Upper lobe of left lung (tissue), 6 donors: ENCODE measurements at regions not wholly inside any gene's neighbourhood (a gene's known extent, or its start where the extent isn't known, plus 50 kb on each side); places are given as distances from the start of the nearest gene placed in this dataset.

Experiments
- ATAC-seq, 2 donors: fragments of 200-7000 bp; cut with Tn5 transposase; one replicate each; pipeline ENCODE4 v1.9.1; 2022; ENCODE audit warnings: mild to moderate bottlenecking in 2 of 2, moderate library complexity in 2 of 2; ENCODE audit not compliant: low FRiP score in 2 of 2
- DNase-seq, 2 donors: peaks; one replicate each; pipeline ENCODE4 v3.0.0-alpha.2; 2019 to 2020
- H3K27ac ChIP-seq, 4 donors: fragments of 200-600 bp; sonication (generic); one replicate each; pipeline ENCODE4 v1.5.1; 2016 to 2019
- H3K27me3 ChIP-seq, 4 donors: fragments of 200-600 bp; sonication (generic); one replicate each; pipeline ENCODE4 v1.5.1; 2017 to 2019
- H3K36me3 ChIP-seq, 4 donors: fragments of 200-600 bp; sonication (generic); one replicate each; pipeline ENCODE4 v1.5.1; 2016 to 2019
- H3K4me1 ChIP-seq, 4 donors: fragments of 200-600 bp; sonication (generic); one replicate each; pipeline ENCODE4 v1.5.1; 2018 to 2019
- H3K4me3 ChIP-seq, 4 donors: fragments of 200-600 bp; sonication (generic); one replicate each; pipeline ENCODE4 v1.5.1; 2017 to 2019; ENCODE audit warnings: mild to moderate bottlenecking in 2 of 4, moderate library complexity in 1 of 4
- H3K9me3 ChIP-seq, 4 donors: fragments of 200-600 bp; sonication (generic); one replicate each; pipeline ENCODE4 v1.5.1; 2018 to 2019
- CTCF ChIP-seq, 6 experiments: fragments of 450-650 bp in 4 of 6; fragments of 200-600 bp in 2 of 6; sonication (generic) in 2 of 6; IDR thresholded peaks; one replicate each; pipeline ENCODE4 v1.5.1; 2016 to 2019; ENCODE audit warnings: antibody characterized with exemption in 6 of 6
- EP300 ChIP-seq, 4 donors: sonication (generic); formaldehyde crosslinking; IDR thresholded peaks; one replicate each; pipeline ENCODE4 v1.5.1; 2017; ENCODE audit warnings: antibody characterized with exemption in 4 of 4, control low read depth in 2 of 4
- POLR2A ChIP-seq, 4 donors: fragments of 450-650 bp; IDR thresholded peaks; one replicate each; pipeline ENCODE4 v1.5.1; 2016 to 2017; ENCODE audit warnings: antibody characterized with exemption in 4 of 4, mild to moderate bottlenecking in 2 of 4
- POLR2AphosphoS5 ChIP-seq, 2 donors: sonication (generic); formaldehyde crosslinking; IDR thresholded peaks; one replicate each; pipeline ENCODE4 v1.5.1; 2017; ENCODE audit warnings: antibody characterized with exemption in 2 of 2
- WGBS, 2 donors: methylation state at CpG; one replicate each; pipeline ENCODE4 v1.1.5; 2017 to 2018; 5-methylcytosine and 5-hydroxymethylcytosine counted together
- donor health status: DM: no; HTN: no; CAD: no; lungs with moderate emphysema.
- donor health status: DM: no; HTN: yes; CAD: no; lungs with severe emphysema.

DNA sequence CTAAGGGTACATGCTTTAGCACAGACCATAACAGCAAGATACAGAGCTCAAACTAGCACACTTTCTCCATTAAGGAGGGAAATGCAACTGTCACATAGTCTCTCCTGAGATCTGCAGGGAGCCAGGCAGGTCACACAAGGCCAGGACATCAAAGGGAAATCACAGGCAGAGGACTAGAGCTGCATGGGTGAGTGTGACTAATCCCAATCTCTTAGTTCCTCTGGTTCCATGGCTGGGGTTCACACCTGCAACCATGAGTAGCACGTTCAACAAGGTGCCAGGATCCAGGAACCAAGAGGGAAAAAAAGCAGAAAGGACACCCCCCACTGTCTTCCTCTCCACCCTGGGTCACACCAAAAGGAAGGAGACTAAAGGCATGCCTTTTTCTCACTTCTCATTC lies 296.5 kb upstream of the STEAP1 start:
- Histone ChIP-seq H3K4me3 (no peak overlapping the region), H3K9me3 (peaks cover 0 to 23% (median 12%) of the 10 kb centered on the region in 4 donors), H3K27ac (no peak overlapping the region), H3K27me3 (no peaks in the 10 kb centered on the region), H3K36me3 (no peaks in the 10 kb centered on the region), H3K4me1 (no peaks in the 10 kb centered on the region)
- DNase-seq = no peak
- no peak for TF ChIP-seq CTCF (IDR thresholded peaks at IDR 0.05)
- no peak for TF ChIP-seq EP300 (IDR thresholded peaks at IDR 0.05)
- TF ChIP-seq POLR2A (IDR thresholded peaks at IDR 0.05) = no peak
- no peak for TF ChIP-seq POLR2AphosphoS5 (IDR thresholded peaks at IDR 0.05)
- 83 to 89% methylated on average over 1 of the region's 1 CpG for WGBS, 2 donors
- ATAC-seq = no peak

DNA sequence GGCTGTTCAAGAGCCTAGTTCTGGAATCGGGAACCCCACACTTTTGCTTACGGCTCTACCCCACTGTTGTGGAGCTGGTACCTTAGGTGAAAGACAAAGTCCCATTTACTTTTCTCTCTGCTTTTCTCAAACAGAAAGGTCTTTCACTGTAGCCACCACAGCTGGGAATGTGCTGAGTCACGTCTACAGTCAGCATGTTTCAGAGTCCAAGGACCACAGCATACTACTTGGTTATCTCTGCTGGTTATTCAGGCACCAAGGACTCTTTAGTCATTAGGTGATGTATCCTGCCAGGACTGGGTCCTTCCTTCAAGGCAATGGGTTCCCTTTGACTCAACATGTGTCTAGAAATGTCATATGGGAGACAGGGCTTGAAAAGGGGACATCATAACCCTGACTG lies 266.8 kb upstream of the STEAP1 start:
- no peak overlapping the region for H3K4me3 ChIP-seq
- no peaks in the 10 kb centered on the region for H3K9me3 ChIP-seq
- no peaks in the 10 kb centered on the region for H3K36me3 ChIP-seq
- no peak for TF ChIP-seq POLR2A (IDR thresholded peaks at IDR 0.05)
- TF ChIP-seq POLR2AphosphoS5 (IDR thresholded peaks at IDR 0.05) = no peak
- ATAC-seq (no peak), DNase-seq (no peak)
- 77 to 89% methylated on average over 3 of the region's 3 CpGs for WGBS, 2 donors
- H3K27ac ChIP-seq = no peak overlapping the region
- no peaks in the 10 kb centered on the region for H3K27me3 ChIP-seq
- no peaks in the 10 kb centered on the region for H3K4me1 ChIP-seq

GRCh38 chr7:89908736-89909135 lies 245.5 kb upstream of the STEAP1 start:
- ATAC-seq (no peak), DNase-seq (no peak)
- Histone ChIP-seq H3K36me3 (no peaks in the 10 kb centered on the region), H3K4me1 (no peaks in the 10 kb centered on the region), H3K27ac (no peak overlapping the region), H3K9me3 (no peaks in the 10 kb centered on the region), H3K4me3 (no peak overlapping the region), H3K27me3 (no peaks in the 10 kb centered on the region)
- TF ChIP-seq CTCF (IDR thresholded peaks at IDR 0.05) (no peak), POLR2A (IDR thresholded peaks at IDR 0.05) (no peak), POLR2AphosphoS5 (IDR thresholded peaks at IDR 0.05) (no peak), EP300 (IDR thresholded peaks at IDR 0.05) (no peak)
- 46 to 52% methylated on average over 2 of the region's 2 CpGs for WGBS, 2 donors

GRCh38 chr7:89914711-89915110 lies 239.6 kb upstream of the STEAP1 start:
- Histone ChIP-seq H3K4me3 (no peak overlapping the region), H3K27ac (no peak overlapping the region), H3K36me3 (no peaks in the 10 kb centered on the region), H3K4me1 (no peaks in the 10 kb centered on the region), H3K9me3 (no peaks in the 10 kb centered on the region), H3K27me3 (no peaks in the 10 kb centered on the region)
- no peak for ATAC-seq
- no peak for DNase-seq
- 6 to 40% methylated on average over 2 of the region's 2 CpGs for WGBS, 2 donors
- TF ChIP-seq POLR2A (IDR thresholded peaks at IDR 0.05) = no peak
- no peak for TF ChIP-seq EP300 (IDR thresholded peaks at IDR 0.05)
- TF ChIP-seq CTCF (IDR thresholded peaks at IDR 0.05) = no peak
- no peak for TF ChIP-seq POLR2AphosphoS5 (IDR thresholded peaks at IDR 0.05)

DNA sequence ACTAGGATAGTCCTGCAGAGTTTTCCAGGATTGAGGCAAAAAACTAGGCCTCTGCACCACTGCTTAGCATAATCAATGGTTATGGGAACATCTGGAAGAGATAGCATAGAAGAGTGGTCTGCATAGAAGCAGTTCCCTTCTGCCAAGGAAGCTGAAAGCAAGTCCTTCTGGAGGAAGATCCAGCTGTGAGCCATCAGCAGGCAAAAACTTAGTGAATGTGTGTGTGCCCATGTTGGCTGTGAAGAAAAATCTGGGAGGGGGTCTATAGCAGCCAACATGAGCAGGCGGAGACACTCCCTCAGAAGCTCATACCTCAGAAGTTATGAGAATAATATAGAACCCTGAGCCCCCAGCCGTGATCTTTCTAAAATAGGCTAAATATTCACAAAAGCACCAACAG lies 228.1 kb upstream of the STEAP1 start:
- Histone ChIP-seq H3K36me3 (no peaks in the 10 kb centered on the region), H3K9me3 (no peaks in the 10 kb centered on the region), H3K4me3 (no peak overlapping the region), H3K27me3 (no peaks in the 10 kb centered on the region), H3K4me1 (no peaks in the 10 kb centered on the region), H3K27ac (no peak overlapping the region)
- ATAC-seq = no peak
- TF ChIP-seq CTCF (IDR thresholded peaks at IDR 0.05) (no peak), EP300 (IDR thresholded peaks at IDR 0.05) (no peak), POLR2AphosphoS5 (IDR thresholded peaks at IDR 0.05) (no peak), POLR2A (IDR thresholded peaks at IDR 0.05) (no peak)
- no peak for DNase-seq
- WGBS, 2 donors = 39 to 47% methylated on average over 2 of the region's 2 CpGs
